Left cardiac atrium (tissue), 4 donors: ENCODE measurements at regions not wholly inside any gene's neighbourhood (a gene's known extent, or its start where the extent isn't known, plus 50 kb on each side); places are given as distances from the start of the nearest gene placed in this dataset.

ENCODE experiments used
- ATAC-seq, 2 donors: fragments of 200-7000 bp; cut with Tn5 transposase; one replicate each; pipeline ENCODE4 v1.9.1; 2020; ENCODE audit warnings: mild to moderate bottlenecking in 2 of 2, moderate library complexity in 2 of 2
- DNase-seq: peaks from one replicate; pipeline ENCODE4 v3.0.0-alpha.2; 2020
- intact Hi-C, 2 donors: fragments of 100-400 bp; cut with DNase I; formaldehyde crosslinking; loops; one replicate each; pipeline versions ENCODE4 v1.14.1 to v1.15.1; 2022 to 2023
- donor health status: DM: no; HTN: yes; CAD: no.
- donor health status: DM: no; HTN: yes; CAD: no; lungs with severe emphysema.
- donor health status: DM: yes; HTN: yes; CAD: no.
- donor health status: Dilated cardiomyopathy.

- no peak for ATAC-seq
- no peak for DNase-seq
- intact Hi-C loops: no loop called here
Observed at GRCh38 chr12:94049718-94050117, 98.7 kb upstream of the PLXNC1 start.

- intact Hi-C loops: no loop called here
- DNase-seq: no peak
- ATAC-seq: no peak
Observed at GRCh38 chr12:94053676-94054075, 94.7 kb upstream of the PLXNC1 start.

- DNase-seq: no peak
- no peak for ATAC-seq
- intact Hi-C loops: no loop called here
Observed at GRCh38 chr12:94055528-94055927, 92.8 kb upstream of the PLXNC1 start.

GRCh38 chr12:94056419-94057158 is 91.8 kb upstream of the PLXNC1 start:
- DNase-seq: no peak
- intact Hi-C loops: no loop called here
- ATAC-seq: no peak

- DNase-seq (no peak), ATAC-seq (peak; percentile 66 to 80)
- intact Hi-C loops: no loop called here
Observed at GRCh38 chr12:94057262-94058151, 90.9 kb upstream of the PLXNC1 start.

- DNase-seq: no peak
- ATAC-seq: no peak
- intact Hi-C loops: no loop called here
Observed at GRCh38 chr12:94059394-94060368, 88.7 kb upstream of the PLXNC1 start.

- no peak for DNase-seq
- ATAC-seq: no peak
- intact Hi-C loops: no loop called here
Observed at GRCh38 chr12:94062194-94062593, 86.2 kb upstream of the PLXNC1 start.

GRCh38 chr12:94062796-94063635 is 85.4 kb upstream of the PLXNC1 start:
- no peak for ATAC-seq
- intact Hi-C loops: no loop called here
- DNase-seq: no peak

GRCh38 chr12:94070520-94070919 is 77.9 kb upstream of the PLXNC1 start:
- ATAC-seq (no peak), DNase-seq (no peak)
- intact Hi-C loops: no loop called here

GRCh38 chr12:94071258-94071657 is 77.1 kb upstream of the PLXNC1 start:
- ATAC-seq (no peak), DNase-seq (no peak)
- intact Hi-C loops: no loop called here

- intact Hi-C loops: no loop called here
- peak; percentile 43 for DNase-seq
- no peak for ATAC-seq
Observed at GRCh38 chr12:94073441-94074051, 74.8 kb upstream of the PLXNC1 start.

- peak; percentile 55 for DNase-seq
- ATAC-seq: peak; percentile 79 to 83
- intact Hi-C loops: no loop called here
Observed at GRCh38 chr12:94074216-94074979, 74.0 kb upstream of the PLXNC1 start.

GRCh38 chr12:94074980-94075629 is 73.3 kb upstream of the PLXNC1 start:
- ATAC-seq (peak; percentile 94 to 96), DNase-seq (peak; percentile 74)
- intact Hi-C loops: no loop called here

GRCh38 chr12:94077209-94077608 is 71.2 kb upstream of the PLXNC1 start:
- intact Hi-C loops: no loop called here
- no peak for DNase-seq
- ATAC-seq: no peak

GRCh38 chr12:94078138-94078723 is 70.1 kb upstream of the PLXNC1 start:
- intact Hi-C loops: no loop called here
- ATAC-seq (no peak), DNase-seq (no peak)

GRCh38 chr12:94078736-94079509 is 69.5 kb upstream of the PLXNC1 start:
- DNase-seq (no peak), ATAC-seq (no peak)
- intact Hi-C loops: no loop called here
